T-helper 2 cell (primary cell): ENCODE measurements at regions not wholly inside any gene's neighbourhood (a gene's known extent, or its start where the extent isn't known, plus 50 kb on each side); places are given as distances from the start of the nearest gene placed in this dataset.

Source experiments
- DNase-seq, 5 experiments: peaks; one replicate each; pipeline versions ENCODE4 v3.0.0 to v3.0.0-alpha.2; 2012 to 2022

GRCh38 chr2:172658945-172659344, 76.7 kb upstream of the RAPGEF4 start:
- no peak for DNase-seq

GRCh38 chr2:172662099-172662498, 73.5 kb upstream of the RAPGEF4 start:
- no peak for DNase-seq

- no peak for DNase-seq
Measured at GRCh38 chr2:172664766-172665165, 70.9 kb upstream of the RAPGEF4 start.

DNA sequence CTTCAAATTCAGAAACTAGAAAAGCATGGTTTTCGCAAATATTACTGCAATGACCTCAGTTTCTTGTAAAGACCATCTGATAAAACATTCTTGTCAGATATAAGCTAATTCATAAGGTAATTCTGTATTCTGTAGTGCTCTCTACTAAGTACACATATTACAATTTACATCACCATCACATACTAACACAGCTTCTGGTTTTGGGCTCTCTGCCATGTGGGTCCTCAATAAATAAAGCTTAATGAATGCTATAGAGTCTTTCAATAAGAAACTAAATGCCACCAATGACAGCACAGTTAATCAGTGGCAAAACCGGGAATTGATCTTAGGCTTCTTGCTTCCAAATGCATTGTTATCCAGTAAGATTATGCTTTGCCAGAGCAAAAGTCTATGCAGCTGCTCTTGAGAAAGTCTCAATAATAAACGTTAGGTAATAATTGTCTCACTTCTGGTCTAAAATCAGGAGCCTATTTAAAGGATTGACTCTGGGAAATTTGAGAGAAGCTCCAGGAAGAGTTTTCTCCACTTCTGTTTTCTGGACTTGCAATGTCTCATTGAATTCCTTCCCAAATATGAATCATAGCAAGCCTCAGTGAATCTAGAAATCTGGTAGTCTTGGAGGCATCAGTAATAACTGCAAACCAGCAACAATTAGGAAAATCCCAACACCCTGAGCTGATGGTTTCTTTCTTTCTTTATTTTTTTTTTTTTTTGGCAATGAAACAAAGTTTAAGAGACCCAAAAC, 67.9 kb upstream of the RAPGEF4 start:
- DNase-seq = no peak

DNA sequence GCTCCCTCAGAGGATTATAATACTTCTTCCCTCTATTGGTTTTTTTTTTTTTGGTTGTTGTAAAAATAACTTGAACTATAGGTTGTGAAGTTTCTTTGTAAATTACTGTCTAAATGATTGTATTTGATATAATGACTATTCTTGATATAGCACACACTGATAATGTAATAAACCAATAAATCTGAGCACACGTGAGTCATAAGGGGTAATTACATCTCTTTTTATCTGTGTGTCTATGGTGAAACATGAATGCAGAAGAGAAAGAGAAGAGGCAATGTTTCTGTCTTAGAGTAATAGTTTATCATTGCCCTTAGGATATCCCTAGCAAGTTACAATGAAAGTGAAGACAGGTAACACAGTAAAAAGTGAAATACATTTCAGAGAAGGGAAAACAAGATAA, 64.1 kb upstream of the RAPGEF4 start:
- DNase-seq = no peak

GRCh38 chr2:172672114-172672513, 63.5 kb upstream of the RAPGEF4 start:
- DNase-seq = no peak

- no peak for DNase-seq
Measured at GRCh38 chr2:172673056-172673683, 62.5 kb upstream of the RAPGEF4 start.

GRCh38 chr2:172674034-172674967, 61.3 kb upstream of the RAPGEF4 start:
- DNase-seq = peak in 1 of 5 experiments; percentile 32

- peak in 1 of 5 experiments; percentile 25 for DNase-seq
Measured at GRCh38 chr2:172674968-172675303, 60.7 kb upstream of the RAPGEF4 start.

DNA sequence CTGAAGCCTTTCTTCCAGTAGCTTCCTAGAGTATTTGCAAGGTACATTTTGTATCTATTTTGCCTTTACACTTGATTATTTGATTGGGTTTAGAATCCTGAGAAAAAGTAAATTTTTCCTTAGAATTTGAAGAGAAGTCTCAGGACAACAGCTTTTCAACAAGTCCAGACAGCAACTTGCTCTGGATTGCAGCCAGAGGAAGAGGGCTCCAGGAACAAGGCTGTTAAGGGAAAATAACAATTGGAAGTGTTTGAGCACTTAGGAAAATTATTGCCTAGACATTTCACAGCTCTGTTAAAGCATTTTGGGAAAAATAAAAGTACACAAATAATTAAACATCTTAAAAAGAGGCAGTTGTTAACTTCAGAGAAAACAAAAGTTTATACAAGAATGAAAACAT, 58.3 kb upstream of the RAPGEF4 start:
- no peak for DNase-seq

- no peak for DNase-seq
Measured at GRCh38 chr2:172680436-172681068, 55.1 kb upstream of the RAPGEF4 start.

DNA sequence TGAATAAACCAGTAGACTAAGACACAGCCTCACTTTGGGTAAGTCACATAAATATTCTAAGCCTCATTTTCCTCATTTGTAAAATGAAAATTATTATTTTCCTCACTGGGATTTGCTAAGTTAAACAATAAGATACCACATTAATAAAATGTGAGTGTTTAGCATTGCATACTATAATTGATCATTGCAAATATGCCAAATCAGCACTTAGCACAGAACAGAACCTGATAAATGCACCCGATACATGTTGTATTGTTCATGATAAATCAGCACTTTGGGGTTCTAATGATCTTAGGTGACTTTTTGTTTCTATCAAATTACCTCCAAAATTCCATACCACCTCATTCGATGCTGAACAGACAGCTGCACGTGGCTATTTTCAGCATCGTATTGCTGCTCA, 50.2 kb upstream of the RAPGEF4 start:
- DNase-seq = no peak
